Fibroblast of skin of back (primary cell): ENCODE measurements at regions not wholly inside any gene's neighbourhood (a gene's known extent, or its start where the extent isn't known, plus 50 kb on each side); places are given as distances from the start of the nearest gene placed in this dataset.
"Not testable (repeated sequence)": the region's sequence is repeated elsewhere in the genome, so short reads cannot be mapped to it uniquely, and the experiment has no call there.

Experiments
- DNase-seq: peaks from one replicate; pipeline ENCODE4 v3.0.0-alpha.2; 2013

- peak; percentile 6 for DNase-seq
Measured at GRCh38 chr1:121519042-121519755, 334.4 kb downstream of the SRGAP2C start.

GRCh38 chr1:121519756-121520286 lies 335.0 kb downstream of the SRGAP2C start:
- DNase-seq: not testable (repeated sequence)

GRCh38 chr1:121522061-121522759 lies 337.4 kb downstream of the SRGAP2C start:
- no peak for DNase-seq

GRCh38 chr1:121523112-121523511 lies 338.3 kb downstream of the SRGAP2C start:
- DNase-seq: not testable (repeated sequence)

GRCh38 chr1:121525355-121525754 lies 340.6 kb downstream of the SRGAP2C start:
- DNase-seq: no peak

GRCh38 chr1:121528958-121529357 lies 344.2 kb downstream of the SRGAP2C start:
- DNase-seq: not testable (repeated sequence)

GRCh38 chr1:121530026-121530425 lies 345.3 kb downstream of the SRGAP2C start:
- DNase-seq: not testable (repeated sequence)

- not testable (repeated sequence) for DNase-seq
Measured at GRCh38 chr1:121531747-121532146, 347.0 kb downstream of the SRGAP2C start.

GRCh38 chr1:121538148-121538547 lies 353.4 kb downstream of the SRGAP2C start:
- DNase-seq: not testable (repeated sequence)

GRCh38 chr1:121538943-121539575 lies 354.3 kb downstream of the SRGAP2C start:
- no peak for DNase-seq

GRCh38 chr1:121543988-121544387 lies 359.2 kb downstream of the SRGAP2C start:
- not testable (repeated sequence) for DNase-seq

- no peak for DNase-seq
Measured at GRCh38 chr1:121544500-121544899, 359.7 kb downstream of the SRGAP2C start.

GRCh38 chr1:121545899-121546298 lies 361.1 kb downstream of the SRGAP2C start:
- not testable (repeated sequence) for DNase-seq

GRCh38 chr1:121546830-121547591 lies 362.2 kb downstream of the SRGAP2C start:
- DNase-seq: no peak

GRCh38 chr1:121547726-121548125 lies 363.0 kb downstream of the SRGAP2C start:
- DNase-seq: not testable (repeated sequence)

- DNase-seq: not testable (repeated sequence)
Measured at GRCh38 chr1:121550817-121551216, 366.0 kb downstream of the SRGAP2C start.

- not testable (repeated sequence) for DNase-seq
Measured at GRCh38 chr1:121551491-121551890, 366.7 kb downstream of the SRGAP2C start.

- DNase-seq: not testable (repeated sequence)
Measured at GRCh38 chr1:121556560-121556959, 371.8 kb downstream of the SRGAP2C start.

- DNase-seq: not testable (repeated sequence)
Measured at GRCh38 chr1:121558034-121558433, 373.3 kb downstream of the SRGAP2C start.

GRCh38 chr1:121558514-121558913 lies 373.7 kb downstream of the SRGAP2C start:
- DNase-seq: peak; percentile 90

- DNase-seq: no peak
Measured at GRCh38 chr1:121566346-121566745, 381.6 kb downstream of the SRGAP2C start.

- no peak for DNase-seq
Measured at GRCh38 chr1:121569428-121569827, 384.7 kb downstream of the SRGAP2C start.
